Kidney (tissue), 13 donors: ENCODE measurements at regions not wholly inside any gene's neighbourhood (a gene's known extent, or its start where the extent isn't known, plus 50 kb on each side); places are given as distances from the start of the nearest gene placed in this dataset.

Experiments used
- DNase-seq, 5 donors: peaks; one replicate each; pipeline ENCODE4 v3.0.0-alpha.2; 2013 to 2020
- FAIRE-seq: peaks from 2 replicates; lab custom pipeline; 2012; peaks lifted over from hg19 to GRCh38; lab: Jason Lieb, UNC
- H3K27ac ChIP-seq, 2 donors: one replicate each; pipeline ENCODE4 v1.7.0; 2013; ENCODE audit warnings: low read depth in 2 of 2, low read length in 2 of 2, inconsistent platforms in 1 of 2
- H3K27me3 ChIP-seq: one replicate; pipeline ENCODE4 v1.7.1; 2013; ENCODE audit warnings: low read length, inconsistent platforms; ENCODE audit not compliant: control insufficient read depth, insufficient read depth
- H3K36me3 ChIP-seq, 3 donors: one replicate each; pipeline versions ENCODE4 v1.7.0 to v1.7.1; 2013; ENCODE audit warnings: low read length in 3 of 3, control low read depth in 1 of 3, inconsistent platforms in 1 of 3; ENCODE audit not compliant: insufficient read depth in 3 of 3, control insufficient read depth in 2 of 3
- H3K4me1 ChIP-seq, 3 donors: one replicate each; pipeline versions ENCODE4 v1.7.0 to v1.7.1; 2013; ENCODE audit warnings: low read length in 3 of 3, inconsistent platforms in 1 of 3, low read depth in 1 of 3; ENCODE audit not compliant: control insufficient read depth in 2 of 3, insufficient read depth in 2 of 3
- H3K4me3 ChIP-seq, 3 donors: one replicate each; pipeline versions ENCODE4 v1.7.0 to v1.8.1; 2013; ENCODE audit warnings: low read length in 3 of 3, control low read depth in 1 of 3, inconsistent platforms in 1 of 3
- H3K9ac ChIP-seq, 3 donors: one replicate each; pipeline versions ENCODE4 v1.7.0 to v1.7.1; 2013; ENCODE audit warnings: low read length in 3 of 3, control low read depth in 1 of 3, inconsistent platforms in 1 of 3
- H3K9me3 ChIP-seq, 3 donors: one replicate each; pipeline versions ENCODE4 v1.7.0 to v1.7.1; 2013; ENCODE audit warnings: low read length in 3 of 3, control low read depth in 1 of 3, inconsistent platforms in 1 of 3; ENCODE audit not compliant: control insufficient read depth in 2 of 3, insufficient read depth in 1 of 3
- intact Hi-C: fragments of 100-400 bp; cut with DNase I; formaldehyde crosslinking; loops from one replicate; pipeline ENCODE4 v1.11.1; 2022
- TF ChIP-seq, protein P1 (sequence below): IDR thresholded peaks from 3 replicates; pipeline ENCODE4 v1.5.1; 2012; ENCODE audit warnings: mild to moderate bottlenecking, moderate library complexity, borderline replicate concordance; ENCODE audit not compliant: insufficient read depth; ENCODE audit errors: extremely low read depth
- donor health status: control.
- donor health status: control.
- donor health status: control.
- donor health status: control.
- donor health status: control.
- donor health status: DM: yes; HTN: yes; CAD: no.
- donor health status: Normal renal cell carcinoma (clear cell type).

- Histone ChIP-seq H3K27ac (no peak overlapping the region), H3K9me3 (no peaks in the 10 kb centered on the region), H3K27me3 (no peaks in the 10 kb centered on the region), H3K9ac (no peak overlapping the region), H3K4me3 (no peak overlapping the region), H3K4me1 (no peaks in the 10 kb centered on the region), H3K36me3 (no peaks in the 10 kb centered on the region)
- DNase-seq (peak in 1 of 5 donors; percentile 8), FAIRE-seq (no peak)
- TF ChIP-seq, protein P1, sequence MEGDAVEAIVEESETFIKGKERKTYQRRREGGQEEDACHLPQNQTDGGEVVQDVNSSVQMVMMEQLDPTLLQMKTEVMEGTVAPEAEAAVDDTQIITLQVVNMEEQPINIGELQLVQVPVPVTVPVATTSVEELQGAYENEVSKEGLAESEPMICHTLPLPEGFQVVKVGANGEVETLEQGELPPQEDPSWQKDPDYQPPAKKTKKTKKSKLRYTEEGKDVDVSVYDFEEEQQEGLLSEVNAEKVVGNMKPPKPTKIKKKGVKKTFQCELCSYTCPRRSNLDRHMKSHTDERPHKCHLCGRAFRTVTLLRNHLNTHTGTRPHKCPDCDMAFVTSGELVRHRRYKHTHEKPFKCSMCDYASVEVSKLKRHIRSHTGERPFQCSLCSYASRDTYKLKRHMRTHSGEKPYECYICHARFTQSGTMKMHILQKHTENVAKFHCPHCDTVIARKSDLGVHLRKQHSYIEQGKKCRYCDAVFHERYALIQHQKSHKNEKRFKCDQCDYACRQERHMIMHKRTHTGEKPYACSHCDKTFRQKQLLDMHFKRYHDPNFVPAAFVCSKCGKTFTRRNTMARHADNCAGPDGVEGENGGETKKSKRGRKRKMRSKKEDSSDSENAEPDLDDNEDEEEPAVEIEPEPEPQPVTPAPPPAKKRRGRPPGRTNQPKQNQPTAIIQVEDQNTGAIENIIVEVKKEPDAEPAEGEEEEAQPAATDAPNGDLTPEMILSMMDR: no peak
- intact Hi-C loops: no loop called here
Observed at GRCh38 chr2:6482256-6482655, 383.5 kb downstream of the CMPK2 start.

DNA sequence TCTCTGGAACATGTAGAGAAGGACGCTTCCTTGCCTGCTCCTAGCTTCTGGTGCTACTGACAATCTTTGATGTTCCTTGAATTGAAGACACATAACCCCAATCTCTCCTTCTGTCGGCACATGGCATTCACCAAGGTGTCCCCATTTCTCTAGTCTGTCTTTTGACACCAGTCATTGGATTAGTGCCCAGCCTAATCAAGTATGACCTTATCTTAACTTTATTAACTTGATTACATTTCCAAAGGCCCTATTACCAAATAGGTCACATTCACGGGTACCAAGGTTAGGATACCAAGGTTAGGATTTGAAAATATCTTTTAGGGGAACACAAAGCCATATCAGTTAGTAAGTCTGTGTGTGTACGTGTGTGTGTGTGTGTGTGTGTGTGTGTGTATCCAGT, 377.9 kb downstream of the CMPK2 start:
- FAIRE-seq (no peak), DNase-seq (no peak)
- H3K27me3 ChIP-seq: no peaks in the 10 kb centered on the region
- no peak overlapping the region for H3K4me3 ChIP-seq
- intact Hi-C loops: no loop called here
- TF ChIP-seq, protein P1: no peak
- H3K27ac ChIP-seq: no peak overlapping the region
- no peaks in the 10 kb centered on the region for H3K36me3 ChIP-seq
- H3K4me1 ChIP-seq: no peaks in the 10 kb centered on the region
- H3K9me3 ChIP-seq: no peaks in the 10 kb centered on the region
- no peak overlapping the region for H3K9ac ChIP-seq

DNA sequence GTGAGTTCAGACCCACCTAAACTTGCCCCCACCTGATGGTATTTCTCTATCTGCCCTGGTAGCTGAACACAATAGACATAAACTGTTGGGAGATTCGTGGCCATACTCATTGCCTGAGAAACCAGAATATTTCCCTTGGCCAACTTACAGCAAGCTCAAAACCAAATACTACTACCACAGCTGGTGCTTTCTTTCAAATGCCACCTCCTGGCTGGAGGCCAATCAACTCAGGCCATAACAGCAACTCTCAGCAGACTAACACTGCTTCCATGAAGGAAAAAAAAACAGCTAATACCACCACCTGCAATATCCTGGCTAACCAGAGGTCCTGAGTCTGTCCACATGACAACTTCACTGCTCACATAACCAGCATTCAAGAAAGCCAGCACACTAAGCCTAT, 373.1 kb downstream of the CMPK2 start:
- TF ChIP-seq, protein P1: no peak

GRCh38 chr2:6493266-6493665, 372.4 kb downstream of the CMPK2 start:
- Histone ChIP-seq H3K9me3 (no peaks in the 10 kb centered on the region), H3K27ac (no peak overlapping the region), H3K27me3 (no peaks in the 10 kb centered on the region), H3K9ac (no peak overlapping the region), H3K4me1 (no peaks in the 10 kb centered on the region), H3K4me3 (no peak overlapping the region), H3K36me3 (no peaks in the 10 kb centered on the region)
- intact Hi-C loops: no loop called here
- TF ChIP-seq, protein P1: no peak
- FAIRE-seq: no peak
- DNase-seq: no peak

More for the DNA sequence above, 373.1 kb downstream of the CMPK2 start:
- Histone ChIP-seq H3K27ac (no peak overlapping the region), H3K36me3 (no peaks in the 10 kb centered on the region), H3K4me3 (no peak overlapping the region), H3K4me1 (no peaks in the 10 kb centered on the region), H3K27me3 (no peaks in the 10 kb centered on the region), H3K9ac (no peak overlapping the region), H3K9me3 (no peaks in the 10 kb centered on the region)
- intact Hi-C loops: no loop called here
- no peak for FAIRE-seq
- no peak for DNase-seq
